ENCODE measurements at regions not wholly inside any gene's neighbourhood (a gene's known extent, or its start where the extent isn't known, plus 50 kb on each side); places are given as distances from the start of the nearest gene placed in this dataset.

- no peak overlapping the region for H3K4me3 ChIP-seq
- H3K27ac ChIP-seq = no peak overlapping the region
- H3K4me1 ChIP-seq = no peaks in the 10 kb centered on the region
- no peaks in the 10 kb centered on the region for H3K27me3 ChIP-seq
- no peak overlapping the region for H3K9ac ChIP-seq (ENCODE audit: low read depth in 2 of 2, low read length in 2 of 2)
- no peak for DNase-seq
- H3K9me3 ChIP-seq = no peaks in the 10 kb centered on the region
- TF ChIP-seq CTCF (IDR thresholded peaks at IDR 0.05) = no peak
- intact Hi-C loops (cut with DNase I) = no loop called here
- H3K36me3 ChIP-seq = no peaks in the 10 kb centered on the region
Observed at GRCh38 chr9:89884356-89885083, 279.7 kb downstream of the GADD45G start.

DNA sequence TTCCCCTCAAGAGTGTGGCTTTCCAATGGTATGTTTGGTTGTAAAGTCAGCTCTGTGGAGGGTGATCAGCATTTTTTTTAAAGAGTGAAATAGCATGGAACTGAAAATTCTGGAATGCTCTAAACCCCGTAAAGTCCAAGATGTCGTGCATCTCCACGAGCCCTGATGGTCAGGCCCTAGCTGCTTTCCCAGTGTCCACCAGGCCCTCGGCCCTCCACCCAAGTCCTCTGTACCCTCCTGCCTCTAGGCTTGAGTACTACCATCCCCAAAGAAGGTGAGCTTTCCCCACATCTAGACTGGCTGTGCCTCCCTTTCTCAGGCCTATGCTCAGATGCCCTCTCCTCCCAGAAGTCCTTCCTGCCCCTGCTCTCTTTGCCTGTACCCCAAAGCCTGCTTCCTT is 280.3 kb downstream of the GADD45G start:
- no peak for TF ChIP-seq CTCF (IDR thresholded peaks at IDR 0.05)
- Histone ChIP-seq H3K36me3 (no peaks in the 10 kb centered on the region), H3K27me3 (no peaks in the 10 kb centered on the region), H3K9ac (ENCODE audit: low read depth in 2 of 2, low read length in 2 of 2) (no peak overlapping the region), H3K27ac (no peak overlapping the region), H3K4me1 (no peaks in the 10 kb centered on the region), H3K4me3 (no peak overlapping the region), H3K9me3 (no peaks in the 10 kb centered on the region)
- intact Hi-C loops (cut with DNase I) = no loop called here
- no peak for DNase-seq

GRCh38 chr9:89886281-89886700 is 281.5 kb downstream of the GADD45G start:
- no peak overlapping the region for H3K4me3 ChIP-seq
- TF ChIP-seq CTCF (IDR thresholded peaks at IDR 0.05) = no peak
- no peaks in the 10 kb centered on the region for H3K27me3 ChIP-seq
- intact Hi-C loops (cut with DNase I) = no loop called here
- no peaks in the 10 kb centered on the region for H3K9me3 ChIP-seq
- no peaks in the 10 kb centered on the region for H3K4me1 ChIP-seq
- no peak for DNase-seq
- no peak overlapping the region for H3K9ac ChIP-seq (ENCODE audit: low read depth in 2 of 2, low read length in 2 of 2)
- H3K27ac ChIP-seq = no peak overlapping the region
- no peaks in the 10 kb centered on the region for H3K36me3 ChIP-seq

- intact Hi-C loops (cut with DNase I) = no loop called here
- no peak for TF ChIP-seq CTCF (IDR thresholded peaks at IDR 0.05)
- DNase-seq = no peak
Observed at GRCh38 chr9:89887286-89887685, 282.5 kb downstream of the GADD45G start.

DNA sequence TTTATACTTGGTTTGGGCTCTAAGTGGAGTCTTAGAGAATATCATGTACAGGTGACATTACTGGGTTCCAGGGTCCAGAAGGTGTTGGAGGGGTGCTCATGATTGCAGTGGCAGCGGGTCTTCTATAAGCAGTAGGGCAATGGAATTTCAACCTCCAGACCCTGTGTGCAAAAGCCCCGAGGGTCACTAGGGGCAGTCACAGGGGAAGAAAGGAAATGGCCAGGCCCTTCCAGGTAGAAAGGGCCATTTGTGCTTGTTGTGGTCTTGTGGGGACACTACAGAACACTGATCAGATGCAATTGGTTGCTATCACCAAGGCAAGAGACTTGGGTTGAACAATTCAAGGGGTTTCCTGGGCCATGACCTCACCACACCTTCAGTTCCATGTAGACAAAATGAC is 283.4 kb downstream of the GADD45G start:
- Histone ChIP-seq H3K4me1 (no peaks in the 10 kb centered on the region), H3K9me3 (no peaks in the 10 kb centered on the region), H3K4me3 (no peak overlapping the region), H3K9ac (ENCODE audit: low read depth in 2 of 2, low read length in 2 of 2) (no peak overlapping the region), H3K27me3 (no peaks in the 10 kb centered on the region), H3K27ac (no peak overlapping the region), H3K36me3 (no peaks in the 10 kb centered on the region)
- DNase-seq = no peak
- intact Hi-C loops (cut with DNase I) = no loop called here
- TF ChIP-seq CTCF (IDR thresholded peaks at IDR 0.05) = no peak

More at GRCh38 chr9:89887286-89887685, 282.5 kb downstream of the GADD45G start:
- H3K4me3 ChIP-seq = no peak overlapping the region
- no peaks in the 10 kb centered on the region for H3K27me3 ChIP-seq
- no peaks in the 10 kb centered on the region for H3K4me1 ChIP-seq
- H3K36me3 ChIP-seq = no peaks in the 10 kb centered on the region
- no peak overlapping the region for H3K9ac ChIP-seq (ENCODE audit: low read depth in 2 of 2, low read length in 2 of 2)
- H3K27ac ChIP-seq = no peak overlapping the region
- H3K9me3 ChIP-seq = no peaks in the 10 kb centered on the region

All from colonic mucosa (tissue), 4 donors.